22Rv1 (cell line): ENCODE measurements at regions not wholly inside any gene's neighbourhood (a gene's known extent, or its start where the extent isn't known, plus 50 kb on each side); places are given as distances from the start of the nearest gene placed in this dataset.

Experiments used
- CTCF ChIP-seq: fragments of 450-650 bp; IDR thresholded peaks from 2 replicates; pipeline ENCODE4 v1.5.1; 2017; ENCODE audit warnings: mild to moderate bottlenecking
- ZFX ChIP-seq: fragments of 450-650 bp; IDR thresholded peaks from 2 replicates; pipeline ENCODE4 v1.6.1; 2017; ENCODE audit warnings: antibody characterized with exemption, borderline replicate concordance

GRCh38 chr15:96473556-96473955, 143.1 kb downstream of the NR2F2 start:
- no peak for TF ChIP-seq CTCF
- TF ChIP-seq ZFX = no peak
